Heart left ventricle (tissue), 16 donors: ENCODE measurements at regions not wholly inside any gene's neighbourhood (a gene's known extent, or its start where the extent isn't known, plus 50 kb on each side); places are given as distances from the start of the nearest gene placed in this dataset.

Source experiments
- ATAC-seq, 4 donors: fragments of 200-7000 bp; cut with Tn5 transposase; one replicate each; pipeline ENCODE4 v1.9.1; 2020 to 2022; ENCODE audit warnings: moderate library complexity in 4 of 4, mild to moderate bottlenecking in 3 of 4, moderate number of reproducible peaks in 1 of 4
- DNase-seq, 5 donors: peaks; one replicate each; pipeline ENCODE4 v3.0.0-alpha.2; 2020
- H3K27ac ChIP-seq, 12 donors: fragments of 200-600 bp; sonication (generic) in 4 of 12; one replicate each; pipeline versions ENCODE4 v1.5.0 to v1.8.0; 2016 to 2022; ENCODE audit warnings: mild to moderate bottlenecking in 2 of 12
- H3K27me3 ChIP-seq, 9 donors: fragments of 200-600 bp; sonication (generic) in 2 of 9; one replicate each; pipeline versions ENCODE4 v1.5.1 to v1.8.0; 2016 to 2022; ENCODE audit warnings: mild to moderate bottlenecking in 3 of 9
- H3K36me3 ChIP-seq, 9 donors: fragments of 200-600 bp; sonication (generic) in 2 of 9; one replicate each; pipeline versions ENCODE4 v1.5.0 to v1.8.0; 2018 to 2022; ENCODE audit warnings: mild to moderate bottlenecking in 2 of 9
- H3K4me1 ChIP-seq, 12 donors: fragments of 200-600 bp; sonication (generic) in 4 of 12; one replicate each; pipeline versions ENCODE4 v1.5.0 to v1.8.0; 2016 to 2022; ENCODE audit warnings: mild to moderate bottlenecking in 3 of 12
- H3K4me3 ChIP-seq, 12 donors: fragments of 200-600 bp; sonication (generic) in 4 of 12; one replicate each; pipeline versions ENCODE4 v1.5.0 to v1.8.0; 2017 to 2022; ENCODE audit warnings: mild to moderate bottlenecking in 9 of 12, moderate library complexity in 4 of 12
- H3K9me3 ChIP-seq, 12 donors: fragments of 200-600 bp; sonication (generic) in 4 of 12; one replicate each; pipeline versions ENCODE4 v1.5.0 to v1.8.0; 2016 to 2022; ENCODE audit warnings: mild to moderate bottlenecking in 1 of 12
- POLR2A ChIP-seq, 2 donors: fragments of 450-650 bp; IDR thresholded peaks; one replicate each; pipeline ENCODE4 v1.6.1; 2017; ENCODE audit warnings: antibody characterized with exemption in 2 of 2, mild to moderate bottlenecking in 2 of 2, moderate library complexity in 2 of 2
- WGBS, 4 donors: extraction: QIAGEN DNeasy Blood & Tissue Kit in 2 of 4; methylation state at CpG; one replicate each; pipeline versions ENCODE4 v1.1.5 to v1.1.7; 2013 to 2018; 5-methylcytosine and 5-hydroxymethylcytosine counted together
- intact Hi-C, 10 donors: fragments of 100-400 bp; cut with DNase I; formaldehyde crosslinking; loops; one replicate each; pipeline versions ENCODE4 v1.11.1 to v1.14.2; 2022
- TF ChIP-seq, protein P1 (sequence below), 12 donors: fragments of 200-600 bp; sonication (generic) in 4 of 12; IDR thresholded peaks; one replicate each; pipeline versions ENCODE4 v1.5.0 to v1.8.0; 2018 to 2022; ENCODE audit warnings: antibody characterized with exemption in 12 of 12, mild to moderate bottlenecking in 5 of 12
- donor health status: ischemic (EF 13 %, LVEDD 7.1; RV severe dilation, severe dysfunction).
- donor health status: healthy with polysubstance abuse.
- donor health status: DM: no; HTN: yes; CAD: no.
- donor health status: DM: no; HTN: no; CAD: no.
- donor health status: ischemic (EF 25% LVEDD 6.9; RV normal size, moderate dysfunction).
- donor health status: ischemic (EF 25% LVEDD 5.7; RV mildly dilated, moderate dysfunction).
- donor health status: healthy.
- donor health status: DM: yes; HTN: yes; CAD: no.
- donor health status: ischemic (EF 35%, LVEDD 5.7; RV mildly dilated, moderate dysfunction).
- donor health status: nonischemic (EF 11% LVEDD 7.7; RV severe dilation, severe dysfunction).
- donor health status: DM: yes; HTN: yes; CAD: no.
- donor health status: PGD.
- donor health status: ischemic (EF 29% LVEDD 5.4; RV normal size, mild dysfunction).
- donor health status: nonischemic (EF 23%, LVEDD 6.1; RV moderate dilation, normal function).

DNA sequence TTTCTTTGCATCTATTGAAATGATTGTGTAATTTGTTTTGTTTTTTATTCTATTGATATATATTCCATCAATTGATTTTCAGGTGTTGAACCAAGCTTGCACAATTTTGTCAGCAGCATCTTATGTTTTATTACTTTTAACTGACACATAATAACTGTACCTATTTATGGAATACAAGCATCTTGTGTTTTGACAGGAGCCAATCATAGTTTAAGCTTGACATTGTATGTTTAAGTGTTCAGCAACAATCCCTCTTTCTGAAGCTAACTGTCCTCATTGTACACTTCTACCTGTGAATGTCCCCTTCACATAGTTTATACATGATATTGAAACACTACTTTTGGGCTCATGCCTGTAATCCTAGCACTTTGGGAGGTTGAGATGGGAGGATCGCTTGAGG lies 1017.6 kb upstream of the GYPC start:
- Histone ChIP-seq H3K9me3 (peaks cover 0 to 5% (median 0%) of the 10 kb centered on the region in 12 donors), H3K27me3 (no peaks in the 10 kb centered on the region), H3K27ac (no peak overlapping the region), H3K4me1 (no peaks in the 10 kb centered on the region), H3K36me3 (no peaks in the 10 kb centered on the region), H3K4me3 (no peak overlapping the region)
- ATAC-seq (no peak), DNase-seq (no peak)
- whole genome bisulfite sequencing, 4 donors = 85 to 100% (median 97%) methylated on average over 1 of the region's 1 CpG
- intact Hi-C loops = no loop called here
- TF ChIP-seq, protein P1, sequence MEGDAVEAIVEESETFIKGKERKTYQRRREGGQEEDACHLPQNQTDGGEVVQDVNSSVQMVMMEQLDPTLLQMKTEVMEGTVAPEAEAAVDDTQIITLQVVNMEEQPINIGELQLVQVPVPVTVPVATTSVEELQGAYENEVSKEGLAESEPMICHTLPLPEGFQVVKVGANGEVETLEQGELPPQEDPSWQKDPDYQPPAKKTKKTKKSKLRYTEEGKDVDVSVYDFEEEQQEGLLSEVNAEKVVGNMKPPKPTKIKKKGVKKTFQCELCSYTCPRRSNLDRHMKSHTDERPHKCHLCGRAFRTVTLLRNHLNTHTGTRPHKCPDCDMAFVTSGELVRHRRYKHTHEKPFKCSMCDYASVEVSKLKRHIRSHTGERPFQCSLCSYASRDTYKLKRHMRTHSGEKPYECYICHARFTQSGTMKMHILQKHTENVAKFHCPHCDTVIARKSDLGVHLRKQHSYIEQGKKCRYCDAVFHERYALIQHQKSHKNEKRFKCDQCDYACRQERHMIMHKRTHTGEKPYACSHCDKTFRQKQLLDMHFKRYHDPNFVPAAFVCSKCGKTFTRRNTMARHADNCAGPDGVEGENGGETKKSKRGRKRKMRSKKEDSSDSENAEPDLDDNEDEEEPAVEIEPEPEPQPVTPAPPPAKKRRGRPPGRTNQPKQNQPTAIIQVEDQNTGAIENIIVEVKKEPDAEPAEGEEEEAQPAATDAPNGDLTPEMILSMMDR (IDR thresholded peaks at IDR 0.05) = no peak
- no peak for TF ChIP-seq POLR2A (IDR thresholded peaks at IDR 0.05)

DNA sequence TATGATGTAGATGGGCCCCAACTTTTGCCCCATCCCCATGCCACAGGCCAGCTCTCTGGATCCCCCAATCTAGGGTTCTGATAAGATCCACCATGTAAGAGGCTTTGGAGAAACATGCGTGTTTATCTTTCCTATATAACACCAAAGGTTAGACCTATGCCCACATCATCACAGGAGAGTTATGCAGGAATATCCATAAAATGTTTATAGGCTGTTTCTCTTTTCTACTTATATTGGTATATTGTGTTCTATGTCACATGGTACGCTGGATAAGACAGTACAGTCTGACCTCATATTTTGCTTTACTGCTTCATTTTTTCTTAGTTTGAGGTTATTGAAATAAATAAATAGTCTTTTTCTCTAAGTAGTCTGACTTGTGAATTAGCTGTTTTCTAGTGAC lies 1013.9 kb upstream of the GYPC start:
- no peak overlapping the region for H3K4me3 ChIP-seq
- H3K36me3 ChIP-seq = no peaks in the 10 kb centered on the region
- TF ChIP-seq, protein P1 (IDR thresholded peaks at IDR 0.05) = no peak
- TF ChIP-seq POLR2A (IDR thresholded peaks at IDR 0.05) = no peak
- intact Hi-C loops = no loop called here
- no peaks in the 10 kb centered on the region for H3K27me3 ChIP-seq
- DNase-seq (no peak), ATAC-seq (no peak)
- no peak overlapping the region for H3K27ac ChIP-seq
- 80 to 85% (median 83%) methylated on average over 2 of the region's 2 CpGs for WGBS, 4 donors
- no peaks in the 10 kb centered on the region for H3K4me1 ChIP-seq
- H3K9me3 ChIP-seq = peaks cover 0 to under 1% (median 0%) of the 10 kb centered on the region in 12 donors

- H3K4me1 ChIP-seq = no peaks in the 10 kb centered on the region
These were observed 1012.8 kb upstream of the GYPC start for GRCh38 chr2:125643128-125643527.

GRCh38 chr2:125643585-125643984 lies 1012.4 kb upstream of the GYPC start:
- WGBS, 4 donors = 56 to 63% (median 59%) methylated on average over 8 of the region's 8 CpGs
- no peak for ATAC-seq
- TF ChIP-seq, protein P1 (IDR thresholded peaks at IDR 0.05) = no peak
- TF ChIP-seq POLR2A (IDR thresholded peaks at IDR 0.05) = no peak

More at GRCh38 chr2:125643128-125643527, 1012.8 kb upstream of the GYPC start:
- TF ChIP-seq, protein P1 (IDR thresholded peaks at IDR 0.05) = no peak
- no peak for TF ChIP-seq POLR2A (IDR thresholded peaks at IDR 0.05)
- intact Hi-C loops = no loop called here
- no peaks in the 10 kb centered on the region for H3K9me3 ChIP-seq
- H3K36me3 ChIP-seq = no peaks in the 10 kb centered on the region
- no peak for ATAC-seq
- H3K27ac ChIP-seq = no peak overlapping the region
- no peak for DNase-seq
- H3K4me3 ChIP-seq = no peak overlapping the region
- WGBS, 4 donors = 62 to 65% (median 63%) methylated on average over 2 of the region's 2 CpGs
- no peaks in the 10 kb centered on the region for H3K27me3 ChIP-seq

More at GRCh38 chr2:125643585-125643984, 1012.4 kb upstream of the GYPC start:
- Histone ChIP-seq H3K4me3 (no peak overlapping the region), H3K27ac (no peak overlapping the region), H3K4me1 (no peaks in the 10 kb centered on the region), H3K36me3 (no peaks in the 10 kb centered on the region), H3K9me3 (no peaks in the 10 kb centered on the region), H3K27me3 (no peaks in the 10 kb centered on the region)
- DNase-seq = no peak
- intact Hi-C loops = no loop called here
